Neural cell (in vitro differentiated cells): ENCODE measurements at regions not wholly inside any gene's neighbourhood (a gene's known extent, or its start where the extent isn't known, plus 50 kb on each side); places are given as distances from the start of the nearest gene placed in this dataset.

Experiments
- H2AFZ ChIP-seq: fragments of 200-600, 300-800 bp; sonication (generic), shearing (Covaris generic); 2 replicates; pipeline ENCODE4 v1.6.0; 2014; ENCODE audit warnings: low read depth, mild to moderate bottlenecking, antibody characterized with exemption, low read length, moderate library complexity
- H3F3A ChIP-seq: fragments of 200-600 bp; shearing (Covaris generic); 2 replicates; pipeline ENCODE4 v1.6.1; 2016; ENCODE audit warnings: mild to moderate bottlenecking, moderate library complexity, mixed read lengths, antibody characterized with exemption, low read length; ENCODE audit not compliant: insufficient read depth, poor library complexity, severe bottlenecking
- H3K27ac ChIP-seq: fragments of 200-600, 300-800 bp; sonication (generic), shearing (Covaris generic); 2 replicates; pipeline ENCODE4 v1.5.1; 2014; ENCODE audit warnings: mild to moderate bottlenecking, low read length, moderate library complexity
- H3K27me3 ChIP-seq: fragments of 300-800, 200-600 bp; sonication (generic), shearing (Covaris generic); 2 replicates; pipeline ENCODE4 v1.6.0; 2014; ENCODE audit warnings: mild to moderate bottlenecking, low read depth, low read length, moderate library complexity; ENCODE audit not compliant: insufficient read depth
- H3K36me3 ChIP-seq: fragments of 300-800, 200-600 bp; sonication (generic), shearing (Covaris generic); 2 replicates; pipeline ENCODE4 v1.5.1; 2014; ENCODE audit warnings: mild to moderate bottlenecking, antibody characterized with exemption, low read length, moderate library complexity; ENCODE audit not compliant: insufficient read depth
- H3K4me2 ChIP-seq: fragments of 300-800, 200-600 bp; sonication (generic), shearing (Covaris generic); 2 replicates; pipeline ENCODE4 v1.6.0; 2014; ENCODE audit warnings: mild to moderate bottlenecking, low read length
- H3K4me3 ChIP-seq: fragments of 300-800, 200-600 bp; sonication (generic), shearing (Covaris generic); 2 replicates; pipeline ENCODE4 v1.5.1; 2014; ENCODE audit warnings: mild to moderate bottlenecking, low read length, moderate library complexity
- H3K79me2 ChIP-seq: fragments of 200-600 bp; shearing (Covaris generic); replicated peaks from 2 replicates; pipeline ENCODE4 v1.6.0; 2014; ENCODE audit warnings: mild to moderate bottlenecking, low read length, moderate library complexity; ENCODE audit not compliant: insufficient read depth
- H3K9ac ChIP-seq: fragments of 300-800, 200-600 bp; sonication (generic), shearing (Covaris generic); 2 replicates; pipeline ENCODE4 v1.6.1; 2016; ENCODE audit warnings: mild to moderate bottlenecking, low read length, mixed read lengths
- H3K9me2 ChIP-seq: fragments of 200-600 bp; shearing (Covaris generic); 2 replicates; pipeline ENCODE4 v1.6.1; 2016; ENCODE audit warnings: mild to moderate bottlenecking, low read length, mixed read lengths; ENCODE audit not compliant: insufficient read depth
- H3K9me3 ChIP-seq: fragments of 200-600, 300-800 bp; sonication (generic), shearing (Covaris generic); 2 replicates; pipeline ENCODE4 v1.6.1; 2016; ENCODE audit warnings: mild to moderate bottlenecking, mixed run types, low read length, moderate library complexity, mixed read lengths
- H4K20me1 ChIP-seq: fragments of 200-600 bp; shearing (Covaris generic); 2 replicates; pipeline ENCODE4 v1.6.1; 2016; ENCODE audit warnings: mild to moderate bottlenecking, mixed run types; ENCODE audit not compliant: insufficient read depth
- CTCF ChIP-seq: fragments of 450-650 bp; IDR thresholded peaks from 2 replicates; pipeline ENCODE4 v1.5.1; 2014; ENCODE audit warnings: antibody characterized with exemption, mild to moderate bottlenecking, moderate library complexity; ENCODE audit not compliant: poor library complexity, severe bottlenecking
- EP300 ChIP-seq: fragments of 450-650 bp; conservative IDR thresholded peaks from 2 replicates; pipeline ENCODE4 v1.6.1; 2014; ENCODE audit warnings: antibody characterized with exemption, mild to moderate bottlenecking, moderate library complexity; ENCODE audit not compliant: poor library complexity, severe bottlenecking
- EZH2 ChIP-seq: fragments of 200-600, 300-800 bp; shearing (Covaris generic), sonication (generic); IDR thresholded peaks from 2 replicates; pipeline ENCODE4 v1.6.1; 2014; ENCODE audit warnings: antibody characterized with exemption, low read length, borderline replicate concordance, mild to moderate bottlenecking; ENCODE audit not compliant: insufficient read depth, poor library complexity, severe bottlenecking
- MXI1 ChIP-seq: fragments of 450-650 bp; conservative IDR thresholded peaks from 2 replicates; pipeline ENCODE4 v1.6.1; 2014; ENCODE audit warnings: antibody characterized with exemption, mild to moderate bottlenecking; ENCODE audit not compliant: poor library complexity, severe bottlenecking
- POLR2AphosphoS5 ChIP-seq: IDR thresholded peaks from 2 replicates; pipeline ENCODE4 v1.6.1; 2012
- RAD21 ChIP-seq: fragments of 450-650 bp; conservative IDR thresholded peaks from 2 replicates; pipeline ENCODE4 v1.6.1; 2014; ENCODE audit warnings: antibody characterized with exemption, mild to moderate bottlenecking, moderate library complexity
- REST ChIP-seq: IDR thresholded peaks from 2 replicates; pipeline ENCODE4 v1.6.1; 2012; ENCODE audit warnings: borderline replicate concordance
- SMC3 ChIP-seq: fragments of 450-650 bp; conservative IDR thresholded peaks from 2 replicates; pipeline ENCODE4 v1.6.1; 2014; ENCODE audit warnings: antibody characterized with exemption, mild to moderate bottlenecking, moderate library complexity; ENCODE audit not compliant: poor library complexity
- TAF1 ChIP-seq: IDR thresholded peaks from 2 replicates; pipeline ENCODE4 v1.6.1; 2012; ENCODE audit warnings: low read depth

DNA sequence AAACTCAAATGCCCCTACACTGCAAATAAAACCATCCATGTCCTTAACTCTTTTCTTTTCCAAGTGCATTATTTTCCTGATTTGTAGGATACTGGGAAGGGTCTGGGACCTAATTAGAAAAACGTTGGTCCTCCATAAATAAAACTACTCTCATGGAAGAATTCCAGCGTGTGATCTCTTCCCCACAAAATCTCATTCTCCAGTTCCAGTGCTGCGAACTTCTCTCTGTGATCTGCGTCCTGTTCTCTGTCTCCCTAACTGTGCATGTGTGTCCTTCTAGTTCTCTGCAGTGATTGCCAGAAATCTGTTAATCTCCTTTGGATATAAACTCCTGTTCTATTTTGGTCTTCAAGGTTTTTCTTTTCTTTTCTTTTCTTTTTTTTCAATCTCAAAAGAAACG is 148.1 kb downstream of the BBOX1 start:
- no peak overlapping the region for H3K4me3 ChIP-seq
- no peaks in the 10 kb centered on the region for H3K27me3 ChIP-seq
- H3K79me2 ChIP-seq = no peaks in the 10 kb centered on the region
- no peak overlapping the region for H3K4me2 ChIP-seq
- no peak overlapping the region for H3K27ac ChIP-seq
- H2AFZ ChIP-seq = no peak overlapping the region
- no peaks in the 10 kb centered on the region for H3K9me3 ChIP-seq
- no peaks in the 10 kb centered on the region for H3K9me2 ChIP-seq
- H3F3A ChIP-seq = no peaks in the 10 kb centered on the region
- TF ChIP-seq MXI1 (no peak), EZH2 (no peak), REST (no peak)
- H4K20me1 ChIP-seq = no peaks in the 10 kb centered on the region
- H3K36me3 ChIP-seq = no peaks in the 10 kb centered on the region
- no peak overlapping the region for H3K9ac ChIP-seq

- Histone ChIP-seq H3F3A (no peaks in the 10 kb centered on the region), H3K4me2 (no peak overlapping the region), H3K4me3 (no peak overlapping the region)
These were observed 147.4 kb downstream of the BBOX1 start for GRCh38 chr11:27187848-27188621.

More at GRCh38 chr11:27187848-27188621, 147.4 kb downstream of the BBOX1 start:
- H3K9ac ChIP-seq = no peak overlapping the region
- no peaks in the 10 kb centered on the region for H3K79me2 ChIP-seq
- no peaks in the 10 kb centered on the region for H4K20me1 ChIP-seq
- no peak overlapping the region for H2AFZ ChIP-seq
- no peak overlapping the region for H3K27ac ChIP-seq
- TF ChIP-seq EZH2 (no peak), TAF1 (no peak), POLR2AphosphoS5 (no peak), RAD21 (no peak), CTCF (no peak), SMC3 (no peak), MXI1 (no peak), EP300 (no peak)
- no peaks in the 10 kb centered on the region for H3K27me3 ChIP-seq
- H3K9me3 ChIP-seq = no peaks in the 10 kb centered on the region
- H3K36me3 ChIP-seq = no peaks in the 10 kb centered on the region
- no peaks in the 10 kb centered on the region for H3K9me2 ChIP-seq
